ENCODE measurements at regions not wholly inside any gene's neighbourhood (a gene's known extent, or its start where the extent isn't known, plus 50 kb on each side); places are given as distances from the start of the nearest gene placed in this dataset.

DNA sequence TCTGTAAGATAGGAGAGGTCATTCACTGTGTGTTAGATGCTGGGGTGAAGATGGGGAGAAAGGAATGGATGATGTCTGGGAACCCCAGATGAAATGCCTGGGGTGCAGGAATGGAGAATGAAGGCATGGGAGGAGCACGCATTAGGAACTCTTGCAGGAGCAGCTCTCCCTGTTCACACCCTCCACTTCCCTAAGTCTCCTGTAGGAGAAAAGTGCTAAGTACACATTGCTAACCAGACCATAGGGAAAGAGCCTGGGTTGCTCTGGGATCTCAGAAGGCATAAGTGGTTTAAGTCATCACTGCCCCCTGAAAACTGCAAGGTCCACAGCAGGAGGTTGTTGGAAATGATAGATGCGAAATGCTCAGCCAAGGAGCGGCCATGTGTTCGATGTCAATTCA, 163.1 kb downstream of the SEC61B start:
- 100% methylated on average over 1 of the region's 4 CpGs for WGBS (ENCODE audit: insufficient coverage)
- no peak overlapping the region for H3K4me3 ChIP-seq (ENCODE audit: low read depth, low read length)
- H3K27me3 ChIP-seq (ENCODE audit: control insufficient read depth, insufficient read depth, low read length), result no peaks in the 10 kb centered on the region
- no peak for DNase-seq (ENCODE audit: low read depth in 4 of 6, low spot score in 6 of 6)
- H3K27ac ChIP-seq (ENCODE audit: low read depth, low read length), result no peak overlapping the region
- no peaks in the 10 kb centered on the region for H3K9me3 ChIP-seq (ENCODE audit: control insufficient read depth, insufficient read depth, low read length)
- H3K36me3 ChIP-seq (ENCODE audit: control insufficient read depth, insufficient read depth, low read length), result no peaks in the 10 kb centered on the region
- peaks cover 4% of the 10 kb centered on the region for H3K4me1 ChIP-seq (ENCODE audit: control insufficient read depth, insufficient read depth, low read length)

DNA sequence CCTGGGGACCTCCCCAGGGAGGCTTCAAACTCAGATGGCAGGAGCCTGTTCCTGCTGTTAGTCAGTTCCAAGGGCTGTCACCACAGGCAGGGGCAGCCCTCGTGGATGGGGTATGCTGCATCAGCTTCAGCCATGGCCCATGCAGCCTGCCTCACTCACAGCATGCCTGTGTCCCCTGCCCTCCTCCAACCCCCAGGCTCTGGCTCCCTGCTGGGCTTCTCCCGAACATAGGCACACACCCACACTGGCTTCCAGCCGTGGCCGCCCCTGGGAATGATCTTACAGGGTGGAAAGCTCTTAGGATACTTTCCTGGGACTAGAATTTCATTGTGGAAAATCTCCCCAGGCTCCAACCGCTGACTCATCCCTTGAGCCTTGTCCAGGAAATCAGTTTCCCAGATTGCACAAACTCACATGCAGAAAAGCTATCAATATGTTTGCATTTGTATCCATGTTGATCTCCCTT, 163.8 kb downstream of the SEC61B start:
- Histone ChIP-seq H3K4me3 (ENCODE audit: low read depth, low read length) (no peak overlapping the region), H3K4me1 (ENCODE audit: control insufficient read depth, insufficient read depth, low read length) (peaks cover 4% of the 10 kb centered on the region), H3K9me3 (ENCODE audit: control insufficient read depth, insufficient read depth, low read length) (no peaks in the 10 kb centered on the region), H3K27me3 (ENCODE audit: control insufficient read depth, insufficient read depth, low read length) (no peaks in the 10 kb centered on the region), H3K36me3 (ENCODE audit: control insufficient read depth, insufficient read depth, low read length) (no peaks in the 10 kb centered on the region), H3K27ac (ENCODE audit: low read depth, low read length) (no peak overlapping the region)
- WGBS (ENCODE audit: insufficient coverage), result 68% methylated on average over 2 of the region's 5 CpGs
- DNase-seq (ENCODE audit: low read depth in 4 of 6, low spot score in 6 of 6), result no peak

DNA sequence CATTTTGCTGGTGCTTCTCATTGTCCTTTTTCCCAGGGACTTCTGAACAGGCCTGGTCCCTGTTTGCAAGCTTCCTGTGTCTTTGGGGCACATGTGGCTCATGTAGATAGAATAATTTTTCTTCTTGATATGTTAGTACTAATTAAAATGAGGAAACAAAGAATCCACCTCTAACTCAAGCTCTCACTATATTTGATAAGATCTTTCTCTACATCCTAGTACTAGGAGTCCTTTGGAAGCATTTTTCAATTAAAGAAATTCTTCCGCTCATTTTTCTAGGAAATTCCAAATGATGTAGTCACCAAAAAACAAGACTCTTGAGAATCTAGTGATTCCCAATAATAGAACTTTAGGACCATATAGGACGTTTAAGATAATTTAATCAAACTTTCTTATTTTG, 165.3 kb downstream of the SEC61B start:
- Histone ChIP-seq H3K4me3 (ENCODE audit: low read depth, low read length) (no peak overlapping the region), H3K9me3 (ENCODE audit: control insufficient read depth, insufficient read depth, low read length) (no peaks in the 10 kb centered on the region), H3K27ac (ENCODE audit: low read depth, low read length) (no peak overlapping the region), H3K27me3 (ENCODE audit: control insufficient read depth, insufficient read depth, low read length) (no peaks in the 10 kb centered on the region), H3K4me1 (ENCODE audit: control insufficient read depth, insufficient read depth, low read length) (peaks cover 7% of the 10 kb centered on the region), H3K36me3 (ENCODE audit: control insufficient read depth, insufficient read depth, low read length) (no peaks in the 10 kb centered on the region)
- DNase-seq (ENCODE audit: low read depth in 4 of 6, low spot score in 6 of 6), result no peak
- no CpG with 5 or more reads among the region's 2 CpGs for WGBS (ENCODE audit: insufficient coverage)

DNA sequence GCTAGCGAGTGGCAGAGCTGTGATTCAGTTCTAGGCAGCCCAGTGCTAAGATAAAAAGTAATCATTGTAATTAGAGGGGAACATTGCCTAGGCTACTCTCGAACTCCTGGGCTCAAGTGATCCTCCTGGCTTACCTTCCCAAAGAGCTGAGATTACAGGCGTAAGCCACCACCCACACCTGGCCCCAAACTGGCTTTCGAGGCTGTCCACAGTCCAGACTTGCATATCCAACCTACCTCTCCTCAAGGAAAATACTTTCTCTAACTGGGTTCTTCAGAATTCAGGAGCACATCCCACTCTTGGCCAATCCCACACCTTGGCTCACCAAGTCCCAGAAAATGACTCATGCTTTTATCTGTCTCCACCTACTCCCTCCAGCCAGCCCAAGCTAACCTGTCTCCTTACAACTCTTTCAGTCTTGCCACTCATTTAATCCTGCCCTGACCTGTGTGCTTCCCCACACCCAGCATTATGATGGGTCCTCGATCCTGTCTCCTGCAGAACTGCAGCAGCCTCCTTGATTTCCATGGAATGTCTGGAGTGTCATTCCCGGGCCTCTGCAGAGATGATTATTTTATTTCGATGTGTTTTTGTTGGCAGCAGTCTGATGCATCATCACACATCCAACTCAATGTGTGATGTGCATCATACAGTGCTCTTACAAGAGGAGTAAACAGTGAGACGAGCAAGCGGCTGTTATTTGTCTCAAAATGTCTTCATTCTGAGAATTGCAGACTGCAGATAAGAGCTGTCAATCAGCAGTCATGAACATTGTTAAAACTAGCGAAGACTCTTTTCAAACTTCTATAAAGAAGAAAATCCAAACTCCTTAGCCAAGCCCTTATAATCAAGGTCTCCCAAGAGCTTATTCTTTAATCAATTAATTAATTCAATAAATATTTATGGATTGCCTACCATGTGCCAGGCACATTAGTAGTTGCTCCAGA, 167.3 kb downstream of the SEC61B start:
- H3K4me3 ChIP-seq (ENCODE audit: low read depth, low read length), result no peak overlapping the region
- WGBS (ENCODE audit: insufficient coverage), result 88% methylated on average over 5 of the region's 10 CpGs
- no peak overlapping the region for H3K27ac ChIP-seq (ENCODE audit: low read depth, low read length)
- DNase-seq (ENCODE audit: low read depth in 4 of 6, low spot score in 6 of 6), result no peak
- H3K9me3 ChIP-seq (ENCODE audit: control insufficient read depth, insufficient read depth, low read length), result no peaks in the 10 kb centered on the region
- H3K36me3 ChIP-seq (ENCODE audit: control insufficient read depth, insufficient read depth, low read length), result no peaks in the 10 kb centered on the region
- peaks cover 7% of the 10 kb centered on the region for H3K4me1 ChIP-seq (ENCODE audit: control insufficient read depth, insufficient read depth, low read length)
- no peaks in the 10 kb centered on the region for H3K27me3 ChIP-seq (ENCODE audit: control insufficient read depth, insufficient read depth, low read length)

DNA sequence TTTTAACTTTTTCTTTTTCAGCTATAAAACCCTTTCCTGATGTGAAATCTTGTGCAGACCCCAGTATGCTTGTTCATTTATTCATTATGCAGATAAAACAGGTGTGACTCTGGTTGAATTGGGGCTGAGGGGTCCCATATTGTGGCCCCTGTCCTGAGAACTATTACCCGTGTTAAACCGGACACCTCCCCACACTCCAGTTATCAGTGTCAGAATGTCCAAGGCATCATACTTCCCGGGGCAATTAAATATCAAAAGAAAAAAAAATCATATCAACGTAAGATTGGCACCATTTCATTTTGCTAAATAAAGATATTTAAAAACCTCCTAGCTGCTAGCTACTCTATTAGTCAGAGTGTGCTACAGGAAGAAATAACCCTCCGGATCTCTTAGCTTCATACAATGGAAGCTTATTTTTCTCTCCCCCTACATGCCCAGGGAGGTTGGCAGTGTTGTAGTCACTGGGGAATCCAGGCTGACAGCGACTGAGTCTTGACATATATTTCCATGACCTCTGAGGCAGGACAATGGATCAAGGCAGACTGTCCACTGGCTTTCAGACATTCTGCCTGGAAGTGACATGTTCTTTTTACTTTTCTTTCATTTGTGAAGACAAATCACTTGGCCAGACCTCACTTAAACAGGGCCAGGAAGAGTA, 170.0 kb downstream of the SEC61B start:
- WGBS (ENCODE audit: insufficient coverage), result 60% methylated on average over 3 of the region's 6 CpGs
- H3K4me3 ChIP-seq (ENCODE audit: low read depth, low read length), result no peak overlapping the region
- H3K9me3 ChIP-seq (ENCODE audit: control insufficient read depth, insufficient read depth, low read length), result no peaks in the 10 kb centered on the region
- H3K4me1 ChIP-seq (ENCODE audit: control insufficient read depth, insufficient read depth, low read length), result peaks cover 3% of the 10 kb centered on the region
- peak in 2 of 6 donors; percentile 49 to 54 for DNase-seq (ENCODE audit: low read depth in 4 of 6, low spot score in 6 of 6)
- H3K27ac ChIP-seq (ENCODE audit: low read depth, low read length), result no peak overlapping the region
- no peaks in the 10 kb centered on the region for H3K36me3 ChIP-seq (ENCODE audit: control insufficient read depth, insufficient read depth, low read length)
- no peaks in the 10 kb centered on the region for H3K27me3 ChIP-seq (ENCODE audit: control insufficient read depth, insufficient read depth, low read length)

DNA sequence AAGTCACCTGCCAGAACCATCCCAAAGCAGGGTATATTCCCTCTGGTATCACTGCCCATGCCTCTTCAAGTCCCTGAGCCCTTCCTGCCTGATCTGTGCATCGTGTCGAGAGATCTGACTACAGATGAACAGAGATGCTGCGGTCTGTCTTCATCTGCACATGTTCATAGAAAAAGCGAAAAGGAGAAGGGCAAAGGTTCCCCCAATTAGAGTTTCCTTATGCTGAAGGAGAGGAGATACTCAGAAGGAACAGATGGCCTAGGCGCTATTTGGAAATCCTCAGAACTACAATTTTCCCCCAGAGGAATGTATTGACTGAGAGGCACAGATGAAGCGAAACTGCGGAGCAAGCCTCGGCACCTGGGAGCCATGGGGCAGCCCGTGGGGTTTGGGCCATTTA, 170.9 kb downstream of the SEC61B start:
- peaks cover 3% of the 10 kb centered on the region for H3K4me1 ChIP-seq (ENCODE audit: control insufficient read depth, insufficient read depth, low read length)
- H3K4me3 ChIP-seq (ENCODE audit: low read depth, low read length), result no peak overlapping the region
- DNase-seq (ENCODE audit: low read depth in 4 of 6, low spot score in 6 of 6), result peak in 2 of 6 donors; percentile 28 to 42
- no peaks in the 10 kb centered on the region for H3K9me3 ChIP-seq (ENCODE audit: control insufficient read depth, insufficient read depth, low read length)
- H3K27me3 ChIP-seq (ENCODE audit: control insufficient read depth, insufficient read depth, low read length), result no peaks in the 10 kb centered on the region
- WGBS (ENCODE audit: insufficient coverage), result 78% methylated on average over 8 of the region's 9 CpGs
- H3K27ac ChIP-seq (ENCODE audit: low read depth, low read length), result no peak overlapping the region
- no peaks in the 10 kb centered on the region for H3K36me3 ChIP-seq (ENCODE audit: control insufficient read depth, insufficient read depth, low read length)

DNA sequence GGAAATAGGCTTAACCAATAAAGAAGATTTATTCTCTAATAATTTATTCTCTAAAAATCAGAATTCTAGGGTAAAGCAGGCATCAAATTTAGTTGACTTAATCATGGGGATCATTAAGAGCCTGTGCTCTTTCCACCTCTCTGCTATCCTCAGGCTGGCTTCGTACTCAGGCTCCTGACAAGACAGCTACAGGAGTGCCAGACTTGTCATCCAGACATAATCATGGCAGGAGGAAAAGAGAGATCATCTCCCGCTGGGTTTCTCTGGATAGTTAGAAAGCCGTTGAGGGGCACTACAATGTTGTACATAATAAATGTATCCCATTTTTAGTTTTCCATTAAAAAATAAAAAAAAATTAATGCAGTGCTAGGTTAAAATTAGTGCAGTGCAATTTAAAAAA, 171.9 kb downstream of the SEC61B start:
- no CpG with 5 or more reads among the region's 3 CpGs for WGBS (ENCODE audit: insufficient coverage)
- Histone ChIP-seq H3K27me3 (ENCODE audit: control insufficient read depth, insufficient read depth, low read length) (no peaks in the 10 kb centered on the region), H3K9me3 (ENCODE audit: control insufficient read depth, insufficient read depth, low read length) (no peaks in the 10 kb centered on the region), H3K36me3 (ENCODE audit: control insufficient read depth, insufficient read depth, low read length) (no peaks in the 10 kb centered on the region), H3K4me1 (ENCODE audit: control insufficient read depth, insufficient read depth, low read length) (peaks cover 3% of the 10 kb centered on the region), H3K4me3 (ENCODE audit: low read depth, low read length) (no peak overlapping the region), H3K27ac (ENCODE audit: low read depth, low read length) (no peak overlapping the region)
- DNase-seq (ENCODE audit: low read depth in 4 of 6, low spot score in 6 of 6), result no peak

DNA sequence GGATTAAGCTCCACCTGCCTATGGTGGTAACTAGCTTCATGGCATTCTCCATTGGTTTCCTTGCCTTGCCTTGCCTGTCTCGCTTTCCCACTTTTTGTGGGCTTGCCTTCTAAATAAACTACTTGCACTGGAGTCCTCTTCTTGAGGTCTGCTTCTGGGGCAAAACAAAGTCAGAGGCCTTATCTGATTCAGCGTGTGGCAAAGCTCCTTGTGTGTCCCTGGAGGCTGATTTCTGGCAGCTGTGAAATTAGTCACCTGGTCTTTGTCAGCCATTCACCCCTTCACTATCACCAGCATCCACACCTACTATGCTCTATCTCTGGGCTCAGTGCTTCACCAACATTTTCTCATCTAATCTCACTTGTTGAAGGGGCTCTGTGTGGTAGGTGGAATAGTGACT, 176.2 kb downstream of the SEC61B start:
- 86% methylated on average over 2 of the region's 2 CpGs for WGBS (ENCODE audit: insufficient coverage)
- no peaks in the 10 kb centered on the region for H3K9me3 ChIP-seq (ENCODE audit: control insufficient read depth, insufficient read depth, low read length)
- no peaks in the 10 kb centered on the region for H3K36me3 ChIP-seq (ENCODE audit: control insufficient read depth, insufficient read depth, low read length)
- H3K27ac ChIP-seq (ENCODE audit: low read depth, low read length), result no peak overlapping the region
- no peak for DNase-seq (ENCODE audit: low read depth in 4 of 6, low spot score in 6 of 6)
- H3K4me1 ChIP-seq (ENCODE audit: control insufficient read depth, insufficient read depth, low read length), result peaks cover 8% of the 10 kb centered on the region
- H3K4me3 ChIP-seq (ENCODE audit: low read depth, low read length), result no peak overlapping the region
- no peaks in the 10 kb centered on the region for H3K27me3 ChIP-seq (ENCODE audit: control insufficient read depth, insufficient read depth, low read length)

DNA sequence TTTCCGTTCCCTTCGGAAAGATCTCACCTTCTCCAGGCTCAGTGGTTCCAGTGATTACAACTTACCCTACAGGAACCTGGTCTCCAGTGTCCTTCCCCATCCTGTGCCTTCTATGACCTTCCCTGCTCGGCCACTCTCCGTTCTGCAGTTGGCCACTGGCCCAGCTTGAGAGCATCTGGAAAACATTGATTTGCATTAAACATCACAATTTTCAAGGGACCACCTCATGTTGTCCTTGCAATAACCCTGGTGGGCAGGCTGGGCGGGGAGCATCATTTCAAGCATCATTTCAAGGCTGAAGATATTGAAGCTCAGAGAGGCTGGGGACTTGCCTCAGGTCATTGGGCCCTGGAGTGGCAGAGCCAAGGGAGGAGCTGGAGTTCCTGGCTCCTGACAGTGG, 177.4 kb downstream of the SEC61B start:
- H3K27ac ChIP-seq (ENCODE audit: low read depth, low read length), result no peak overlapping the region
- peaks cover 8% of the 10 kb centered on the region for H3K4me1 ChIP-seq (ENCODE audit: control insufficient read depth, insufficient read depth, low read length)
- 84% methylated on average over 5 of the region's 5 CpGs for WGBS (ENCODE audit: insufficient coverage)
- no peaks in the 10 kb centered on the region for H3K9me3 ChIP-seq (ENCODE audit: control insufficient read depth, insufficient read depth, low read length)
- H3K27me3 ChIP-seq (ENCODE audit: control insufficient read depth, insufficient read depth, low read length), result no peaks in the 10 kb centered on the region
- DNase-seq (ENCODE audit: low read depth in 4 of 6, low spot score in 6 of 6), result no peak
- H3K36me3 ChIP-seq (ENCODE audit: control insufficient read depth, insufficient read depth, low read length), result no peaks in the 10 kb centered on the region
- H3K4me3 ChIP-seq (ENCODE audit: low read depth, low read length), result no peak overlapping the region
